Endothelial cell of umbilical vein (primary cell): ENCODE measurements at regions not wholly inside any gene's neighbourhood (a gene's known extent, or its start where the extent isn't known, plus 50 kb on each side); places are given as distances from the start of the nearest gene placed in this dataset.

Experiments used
- BruUV-seq: library from RNA; stranded (reverse); fragments of 400-500 nt; replicated peaks from 2 replicates; lab custom pipeline; 2021; lab: Mats Ljungman, UMichigan
- CTCF ChIA-PET: fragments of 300-600, 350-600 bp; sonication (Branson Sonifier 250); formaldehyde crosslinking; loops from one replicate; lab custom pipeline; 2021; ENCODE audit warnings: antibody characterized with exemption, inconsistent platforms; lab: Charles Lee
- POLR2A ChIA-PET: fragments of 300-600, 350-600 bp; sonication (Branson Sonifier 250); formaldehyde crosslinking; loops from one replicate; lab custom pipeline; 2021; ENCODE audit warnings: antibody characterized with exemption, inconsistent platforms; lab: Charles Lee
- DNase-seq: peaks from one replicate; pipeline ENCODE4 v3.0.0-alpha.2; 2011; ENCODE audit warnings: low read depth, low spot score
- FAIRE-seq: peaks from 2 replicates; lab custom pipeline; 2011; peaks lifted over from hg19 to GRCh38; lab: Jason Lieb, UNC
- H2AFZ ChIP-seq: 2 replicates; pipeline ENCODE4 v1.6.0; 2012; ENCODE audit warnings: low read depth, low read length, control low read depth, inconsistent platforms
- H3K27ac ChIP-seq: 2 replicates; pipeline ENCODE4 v1.5.1; 2011; ENCODE audit warnings: low read depth, mild to moderate bottlenecking, control low read depth, low read length, moderate library complexity; ENCODE audit not compliant: insufficient read depth
- H3K27me3 ChIP-seq, 2 experiments: 2 replicates each; pipeline versions ENCODE4 v1.6.0 to v1.6.1; 2011; ENCODE audit warnings: low read length in 2 of 2, mixed read lengths in 1 of 2; ENCODE audit not compliant: control insufficient read depth in 2 of 2, insufficient read depth in 2 of 2
- H3K36me3 ChIP-seq, 2 experiments: 2 replicates in 1 of 2; 3 replicates in 1 of 2; pipeline ENCODE4 v1.5.1; 2011; ENCODE audit warnings: low read length in 2 of 2, mild to moderate bottlenecking in 1 of 2, moderate library complexity in 1 of 2; ENCODE audit not compliant: control insufficient read depth in 2 of 2, insufficient read depth in 2 of 2; ENCODE audit errors: extremely low read depth in 1 of 2
- H3K4me1 ChIP-seq: 3 replicates; pipeline ENCODE4 v1.5.1; 2011; ENCODE audit warnings: mild to moderate bottlenecking, low read length; ENCODE audit not compliant: control insufficient read depth, insufficient read depth; ENCODE audit errors: extremely low read depth
- H3K4me2 ChIP-seq: 2 replicates; pipeline ENCODE4 v1.6.1; 2011; ENCODE audit warnings: low read length, control low read depth, mixed read lengths; ENCODE audit not compliant: insufficient read depth
- H3K4me3 ChIP-seq, 3 experiments: fragments of 200-600 bp in 1 of 3; sonication (generic), shearing (Covaris generic) in 1 of 3; replicated peaks in 1 of 3; 2 replicates each; pipeline ENCODE4 v1.5.1; 2011 to 2016; ENCODE audit warnings: control low read depth in 3 of 3, low read length in 3 of 3, mild to moderate bottlenecking in 2 of 3, inconsistent platforms in 1 of 3, low read depth in 1 of 3, moderate library complexity in 1 of 3; ENCODE audit not compliant: insufficient read depth in 1 of 3
- H3K79me2 ChIP-seq: 2 replicates; pipeline ENCODE4 v1.6.0; 2012; ENCODE audit warnings: low read length, inconsistent platforms; ENCODE audit not compliant: control insufficient read depth, insufficient read depth
- H3K9ac ChIP-seq: replicated peaks from 2 replicates; pipeline ENCODE3; 2011; ENCODE audit warnings: low read length, control low read depth; ENCODE audit not compliant: insufficient read depth; ENCODE audit errors: extremely low read depth
- H3K9me1 ChIP-seq: replicated peaks from 3 replicates; pipeline ENCODE4 v1.6.0; 2011; ENCODE audit warnings: mild to moderate bottlenecking, low read length; ENCODE audit not compliant: control insufficient read depth, insufficient read depth; ENCODE audit errors: extremely low read depth
- H3K9me3 ChIP-seq: replicated peaks from 2 replicates; pipeline ENCODE4 v1.5.1; 2012; ENCODE audit warnings: low read length, inconsistent platforms; ENCODE audit not compliant: control insufficient read depth, insufficient read depth
- H4K20me1 ChIP-seq: replicated peaks from 2 replicates; pipeline ENCODE3; 2011; ENCODE audit warnings: mild to moderate bottlenecking, low read length; ENCODE audit not compliant: control insufficient read depth, insufficient read depth; ENCODE audit errors: extremely low read depth
- CTCF ChIP-seq, 2 donors: IDR thresholded peaks; 1 replicate in 1 of 2; 2 replicates in 1 of 2; pipeline ENCODE4 v1.5.1; 2011; ENCODE audit warnings: low read length in 2 of 2, mild to moderate bottlenecking in 2 of 2, moderate library complexity in 2 of 2, control low read depth in 1 of 2, inconsistent platforms in 1 of 2, low read depth in 1 of 2; ENCODE audit not compliant: insufficient read depth in 1 of 2; ENCODE audit errors: extremely low read depth in 1 of 2
- JUN ChIP-seq: IDR thresholded peaks from 2 replicates; pipeline ENCODE4 v1.6.1; 2011; ENCODE audit warnings: borderline replicate concordance, low read depth; ENCODE audit not compliant: insufficient read length, insufficient read depth
- MYC ChIP-seq: IDR thresholded peaks from one replicate; pipeline ENCODE4 v1.6.1; 2011; ENCODE audit warnings: mild to moderate bottlenecking, low read depth, low read length
- POLR2A ChIP-seq: IDR thresholded peaks from 2 replicates; pipeline ENCODE4 v1.6.1; 2012; ENCODE audit warnings: low read depth, mild to moderate bottlenecking, control low read depth, low read length
- POLR2AphosphoS5 ChIP-seq: IDR thresholded peaks from 2 replicates; pipeline ENCODE4 v1.6.1; 2012; ENCODE audit warnings: low read depth, mild to moderate bottlenecking, control low read depth, low read length, moderate library complexity; ENCODE audit not compliant: insufficient read depth
- dilution Hi-C: fragments of 300-500 bp; cut with MboI; formaldehyde crosslinking; loops from one replicate; pipeline ENCODE4 v1.15.0; 2019; ENCODE audit warnings: low sequenced_read_pairs; ENCODE audit not compliant: extremely low pct_ligation_motif_present
- intact Hi-C: fragments of 100-400 bp; cut with micrococcal nuclease; formaldehyde crosslinking; loops from one replicate; pipeline ENCODE4 v1.10.0; 2022
- TF ChIP-seq, protein P1 (sequence below): IDR thresholded peaks from 2 replicates; pipeline ENCODE4 v1.6.1; 2011; ENCODE audit not compliant: insufficient read depth, insufficient read length

DNA sequence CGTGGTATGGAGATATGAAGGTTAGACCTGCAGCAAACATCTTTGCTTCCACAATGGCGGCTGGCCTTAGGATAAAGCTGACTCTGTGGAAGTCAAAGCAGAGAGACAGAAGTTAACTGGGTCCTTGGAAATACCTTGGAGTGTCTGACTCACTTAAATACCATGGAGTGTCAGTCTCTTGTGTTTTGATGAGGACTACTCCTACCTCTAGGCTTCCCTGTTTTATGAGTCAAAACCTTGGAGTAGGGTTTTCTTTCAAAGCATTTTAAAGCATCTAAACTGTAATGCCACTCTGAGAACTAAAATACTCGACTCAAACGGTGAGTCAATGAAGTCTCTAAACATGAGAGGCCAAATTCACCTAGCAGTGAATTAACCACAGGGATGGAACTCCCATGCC is 329.1 kb downstream of the SAMD5 start:
- Histone ChIP-seq H3K36me3 (no peaks in the 10 kb centered on the region), H3K9ac (no peak overlapping the region), H3K27ac (no peak overlapping the region), H2AFZ (no peak overlapping the region), H3K9me3 (no peaks in the 10 kb centered on the region), H3K4me2 (no peak overlapping the region), H3K79me2 (no peaks in the 10 kb centered on the region), H3K9me1 (no peaks in the 10 kb centered on the region), H3K27me3 (no peaks in the 10 kb centered on the region), H3K4me1 (no peaks in the 10 kb centered on the region), H3K4me3 (no peak overlapping the region), H4K20me1 (no peaks in the 10 kb centered on the region)
- ChIA-PET POLR2A (no interaction called here), CTCF (no interaction called here)
- DNase-seq: no peak
- dilution Hi-C loops (no loop called here), intact Hi-C loops (no loop called here)
- no peak for FAIRE-seq
- TF ChIP-seq POLR2AphosphoS5 (no peak), MYC (no peak), CTCF (IDR thresholded peaks at IDR 0.05; ENCODE audit: extremely low read depth in 1 of 2, insufficient read depth in 1 of 2, low read depth in 1 of 2, low read length in 2 of 2) (no peak), JUN (no peak), POLR2A (no peak)
- TF ChIP-seq, protein P1, sequence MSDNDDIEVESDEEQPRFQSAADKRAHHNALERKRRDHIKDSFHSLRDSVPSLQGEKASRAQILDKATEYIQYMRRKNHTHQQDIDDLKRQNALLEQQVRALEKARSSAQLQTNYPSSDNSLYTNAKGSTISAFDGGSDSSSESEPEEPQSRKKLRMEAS: no peak
- no TSS peak for BruUV-seq
